PC-3 (cell line): ENCODE measurements at regions not wholly inside any gene's neighbourhood (a gene's known extent, or its start where the extent isn't known, plus 50 kb on each side); places are given as distances from the start of the nearest gene placed in this dataset.

Source experiments
- ATAC-seq: fragments of 200-7000 bp; cut with Tn5 transposase; 2 replicates; pipeline ENCODE4 v1.9.1; 2020; ENCODE audit warnings: mild to moderate bottlenecking, moderate library complexity
- BruUV-seq: library from RNA; stranded (reverse); fragments of 400-500 nt; replicated peaks from 2 replicates; lab custom pipeline; 2021; lab: Mats Ljungman, UMichigan
- CTCF ChIA-PET: fragments of 300-600 bp; sonication (Branson Sonifier 250); formaldehyde crosslinking; loops from one replicate; lab custom pipeline; 2022; ENCODE audit warnings: antibody characterized with exemption; lab: Charles Lee
- POLR2A ChIA-PET: fragments of 300-600 bp; sonication (Branson Sonifier 250); formaldehyde crosslinking; loops from one replicate; lab custom pipeline; 2022; ENCODE audit warnings: antibody characterized with exemption; ENCODE audit not compliant: unreplicated experiment; lab: Charles Lee
- DNase-seq: peaks from one replicate; pipeline ENCODE4 v3.0.0-alpha.2; 2015
- H2AFZ ChIP-seq: fragments of 300-600 bp; sonication (generic); 2 replicates; pipeline ENCODE4 v1.6.0; 2016; ENCODE audit warnings: antibody characterized with exemption, low read length
- H3F3A ChIP-seq: fragments of 300-600 bp; sonication (generic); one replicate; pipeline ENCODE4 v1.6.0; 2017; ENCODE audit warnings: antibody characterized with exemption, low read length, control low read depth, mild to moderate bottlenecking; ENCODE audit not compliant: unreplicated experiment
- H3K27ac ChIP-seq: fragments of 300-600 bp; sonication (generic); 2 replicates; pipeline ENCODE4 v1.5.1; 2016; ENCODE audit warnings: mild to moderate bottlenecking, low read length
- H3K27me3 ChIP-seq: fragments of 300-600 bp; sonication (generic); 2 replicates; pipeline ENCODE4 v1.6.1; 2016; ENCODE audit warnings: low read length, mixed read lengths
- H3K36me3 ChIP-seq: fragments of 300-600 bp; sonication (generic); 2 replicates; pipeline ENCODE4 v1.6.1; 2016; ENCODE audit warnings: low read depth, mixed run types, low read length, mixed read lengths
- H3K4me1 ChIP-seq: fragments of 300-600 bp; sonication (generic); 2 replicates; pipeline ENCODE4 v1.5.1; 2016; ENCODE audit warnings: low read length; ENCODE audit not compliant: insufficient read depth
- H3K4me2 ChIP-seq: fragments of 300-600 bp; sonication (generic); 2 replicates; pipeline ENCODE4 v1.6.0; 2016; ENCODE audit warnings: low read length
- H3K4me3 ChIP-seq: fragments of 300-600 bp; sonication (generic); 2 replicates; pipeline ENCODE4 v1.5.1; 2016; ENCODE audit warnings: mild to moderate bottlenecking, low read length, mixed read lengths
- H3K79me2 ChIP-seq: fragments of 300-600 bp; sonication (generic); 2 replicates; pipeline ENCODE4 v1.6.1; 2017; ENCODE audit warnings: low read length, mixed read lengths
- H3K9ac ChIP-seq: fragments of 300-600 bp; sonication (generic); 2 replicates; pipeline ENCODE4 v1.6.0; 2016; ENCODE audit warnings: mild to moderate bottlenecking, low read length
- H3K9me2 ChIP-seq: fragments of 300-600 bp; sonication (generic); replicated peaks from 2 replicates; pipeline ENCODE4 v1.6.1; 2016; ENCODE audit warnings: mixed run types, low read length, mixed read lengths
- H3K9me3 ChIP-seq: fragments of 300-600 bp; sonication (generic); 2 replicates; pipeline ENCODE4 v1.6.1; 2016; ENCODE audit warnings: low read length, mixed read lengths
- H4K20me1 ChIP-seq: fragments of 300-600 bp; sonication (generic); 2 replicates; pipeline ENCODE4 v1.6.1; 2016; ENCODE audit warnings: low read length, mixed read lengths
- CTCF ChIP-seq: fragments of 300-600 bp; sonication (generic); conservative IDR thresholded peaks from 2 replicates; pipeline ENCODE4 v1.5.1; 2017; ENCODE audit warnings: antibody characterized with exemption, low read depth, mild to moderate bottlenecking, low read length
- EZH2 ChIP-seq: fragments of 300-600 bp; sonication (generic); IDR thresholded peaks from one replicate; pipeline ENCODE4 v1.6.1; 2017; ENCODE audit warnings: antibody characterized with exemption, mild to moderate bottlenecking, low read length; ENCODE audit not compliant: unreplicated experiment
- EZH2phosphoT487 ChIP-seq: fragments of 300-600 bp; sonication (generic); IDR thresholded peaks from 2 replicates; pipeline ENCODE4 v1.6.1; 2018; ENCODE audit warnings: mild to moderate bottlenecking, antibody characterized with exemption, low read length, borderline replicate concordance
- intact Hi-C: fragments of 100-400 bp; cut with micrococcal nuclease; formaldehyde crosslinking; loops from 2 replicates; pipeline ENCODE4 v1.9.0; 2023

- Histone ChIP-seq H3K4me3 (no peak overlapping the region), H3K4me1 (0 out of 2 replicates have a peak, but pooled peaks cover 4% of the 10 kb centered on the region), H3K36me3 (no peaks in the 10 kb centered on the region), H3K4me2 (no peak overlapping the region), H4K20me1 (no peaks in the 10 kb centered on the region), H3K9me2 (no peaks in the 10 kb centered on the region), H3K27ac (no peak overlapping the region), H3K79me2 (no peaks in the 10 kb centered on the region), H3K27me3 (peaks cover 61% of the 10 kb centered on the region), H3K9ac (no peak overlapping the region), H3F3A (no peaks in the 10 kb centered on the region), H2AFZ (no peak overlapping the region), H3K9me3 (no peaks in the 10 kb centered on the region)
- intact Hi-C loops: loop anchor here (10.0 kb wide), 1 partner anchor 348 kb away; no protein-coding TSS in a partner anchor
- DNase-seq: no peak
- TF ChIP-seq EZH2 (no peak), EZH2phosphoT487 (no peak), CTCF (no peak)
- no peak for ATAC-seq
- POLR2A ChIA-PET: no interaction called here
- no TSS peak for BruUV-seq
- CTCF ChIA-PET: no interaction called here
Measured at GRCh38 chr7:155386608-155387007, 71.3 kb upstream of the EN2 start.

- ATAC-seq (no peak), DNase-seq (no peak)
- Histone ChIP-seq H3K4me2 (no peak overlapping the region), H4K20me1 (no peaks in the 10 kb centered on the region), H3K79me2 (no peaks in the 10 kb centered on the region), H2AFZ (no peak overlapping the region), H3K4me3 (no peak overlapping the region), H3K36me3 (no peaks in the 10 kb centered on the region), H3K27ac (no peak overlapping the region), H3K9ac (no peak overlapping the region), H3K9me2 (no peaks in the 10 kb centered on the region), H3K9me3 (no peaks in the 10 kb centered on the region), H3K27me3 (peaks cover 61% of the 10 kb centered on the region), H3K4me1 (no peaks in the 10 kb centered on the region), H3F3A (no peaks in the 10 kb centered on the region)
- intact Hi-C loops: loop anchor here (10.0 kb wide), 1 partner anchor 348 kb away; no protein-coding TSS in a partner anchor
- no TSS peak for BruUV-seq
- TF ChIP-seq EZH2 (no peak), EZH2phosphoT487 (no peak), CTCF (no peak)
- ChIA-PET CTCF (no interaction called here), POLR2A (no interaction called here)
Measured at GRCh38 chr7:155387066-155387620, 70.8 kb upstream of the EN2 start.

GRCh38 chr7:155388561-155388960, 69.4 kb upstream of the EN2 start:
- Histone ChIP-seq H3K4me1 (no peaks in the 10 kb centered on the region), H3K36me3 (no peaks in the 10 kb centered on the region), H3K27ac (no peak overlapping the region), H3F3A (no peaks in the 10 kb centered on the region), H3K9me3 (no peaks in the 10 kb centered on the region), H2AFZ (no peak overlapping the region), H4K20me1 (no peaks in the 10 kb centered on the region), H3K27me3 (peaks cover 57% of the 10 kb centered on the region), H3K4me3 (no peak overlapping the region), H3K9me2 (no peaks in the 10 kb centered on the region), H3K4me2 (no peak overlapping the region), H3K79me2 (no peaks in the 10 kb centered on the region), H3K9ac (no peak overlapping the region)
- TF ChIP-seq CTCF (no peak), EZH2phosphoT487 (no peak), EZH2 (no peak)
- DNase-seq (no peak), ATAC-seq (no peak)
- BruUV-seq: no TSS peak
- CTCF ChIA-PET: no interaction called here
- POLR2A ChIA-PET: no interaction called here
- intact Hi-C loops: loop anchor here (10.0 kb wide), 1 partner anchor 346 kb away; no protein-coding TSS in a partner anchor
